GM21723 (cell line): ENCODE measurements at regions not wholly inside any gene's neighbourhood (a gene's known extent, or its start where the extent isn't known, plus 50 kb on each side); places are given as distances from the start of the nearest gene placed in this dataset.

Experiments used
- ATAC-seq: cut with Tn5 transposase; IDR thresholded peaks from one replicate; pipeline ENCODE4 v1.9.1; 2021; ENCODE audit warnings: mild to moderate bottlenecking, moderate library complexity; ENCODE audit not compliant: unreplicated experiment

DNA sequence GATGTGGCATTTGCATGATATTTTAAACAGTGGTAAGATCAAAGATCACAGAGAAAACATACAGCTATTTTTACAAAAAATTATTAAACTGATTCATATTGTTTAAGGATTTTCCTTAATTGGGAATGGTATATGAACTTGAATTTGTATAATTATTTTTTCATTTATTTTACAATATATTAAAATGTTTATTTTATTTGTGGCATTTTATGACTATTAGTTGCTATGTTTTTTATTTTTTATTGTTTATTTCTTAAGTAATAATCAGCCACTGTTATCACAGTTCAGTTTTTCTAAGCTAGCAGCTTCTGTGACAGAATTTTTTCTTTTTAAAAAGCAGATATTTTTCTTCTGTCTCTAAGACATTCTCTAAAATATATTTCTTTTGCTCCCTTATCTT is 387.0 kb upstream of the KHDRBS2 start:
- no peak for ATAC-seq

DNA sequence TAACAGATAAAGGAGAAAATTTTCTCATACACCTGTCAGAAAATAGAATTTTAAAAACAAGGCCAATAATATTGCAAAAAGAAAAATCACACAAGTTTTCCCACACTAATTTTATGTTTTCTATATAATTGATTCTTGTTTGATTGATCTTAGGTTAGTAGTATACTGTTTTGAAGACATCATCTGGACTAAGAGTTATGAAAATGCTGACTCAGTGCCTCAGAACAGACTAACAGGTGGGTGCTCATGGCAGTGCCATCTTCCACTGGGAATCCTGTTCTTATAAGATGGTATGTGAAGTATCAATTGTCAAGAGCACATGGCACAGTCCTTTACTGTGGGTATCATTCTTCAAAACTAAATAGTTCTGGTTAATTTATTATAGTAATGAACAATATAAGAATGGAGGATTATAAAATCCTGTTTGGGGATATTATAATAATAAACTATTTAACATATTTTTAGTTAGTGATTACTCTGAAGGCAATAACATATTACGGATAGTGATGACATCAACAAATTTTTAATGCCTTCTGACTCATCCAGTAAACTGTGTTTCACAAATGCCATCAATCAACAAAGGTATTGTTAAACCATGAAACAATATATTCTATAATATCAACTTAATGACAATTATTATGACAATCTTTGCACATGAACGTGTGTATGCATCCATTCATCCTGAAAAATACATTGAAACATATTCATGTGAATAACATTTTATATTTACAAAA is 384.6 kb upstream of the KHDRBS2 start:
- no peak for ATAC-seq

DNA sequence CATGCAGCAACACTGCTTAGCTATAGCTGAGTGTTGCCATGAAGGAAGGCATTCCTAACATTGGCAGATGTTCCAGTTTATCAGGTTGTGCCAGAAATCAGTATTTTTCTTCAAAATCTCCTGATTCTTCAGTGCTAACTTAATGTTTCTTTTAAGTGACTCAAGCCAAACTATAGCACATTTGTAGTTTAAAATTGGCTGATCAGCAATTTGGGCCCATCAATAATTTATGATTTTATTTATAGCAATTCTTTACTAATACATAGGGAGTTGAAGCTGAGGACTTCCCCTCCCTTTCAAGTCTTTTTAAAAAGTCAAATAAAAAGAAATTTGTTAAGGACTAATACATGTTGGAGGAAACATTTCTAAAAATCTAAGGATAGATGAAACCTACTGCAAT is 383.8 kb upstream of the KHDRBS2 start:
- no peak for ATAC-seq

DNA sequence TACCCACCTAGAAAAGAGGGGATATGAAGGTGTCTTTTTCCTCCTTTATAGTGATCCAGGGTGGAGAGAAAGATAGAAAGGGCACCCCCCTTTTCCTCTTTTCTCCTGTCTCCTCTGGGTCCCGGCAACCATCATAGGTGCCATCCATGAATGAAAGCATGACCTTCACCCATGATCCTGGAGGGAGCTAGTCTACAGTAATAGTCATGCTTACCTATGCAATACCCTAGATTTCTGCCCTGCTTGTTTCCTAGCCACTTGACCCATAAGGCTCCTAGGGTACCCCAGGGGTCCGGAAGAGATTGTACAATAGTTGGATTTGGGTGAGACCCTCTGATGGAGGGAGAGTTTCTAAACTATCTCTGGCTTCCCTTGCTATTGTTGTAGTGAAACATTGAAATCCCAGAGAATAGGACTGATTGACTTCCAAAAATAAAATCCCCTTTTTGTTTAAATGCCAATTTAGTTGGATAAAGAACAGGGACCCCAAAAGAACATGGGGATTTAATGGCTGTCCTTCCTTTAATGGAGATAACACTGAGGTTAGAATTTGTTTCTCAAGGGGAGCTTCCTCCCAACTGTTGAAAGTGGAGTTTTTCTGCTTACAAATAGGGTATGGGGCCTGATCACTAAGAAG is 366.8 kb upstream of the KHDRBS2 start:
- no peak for ATAC-seq

DNA sequence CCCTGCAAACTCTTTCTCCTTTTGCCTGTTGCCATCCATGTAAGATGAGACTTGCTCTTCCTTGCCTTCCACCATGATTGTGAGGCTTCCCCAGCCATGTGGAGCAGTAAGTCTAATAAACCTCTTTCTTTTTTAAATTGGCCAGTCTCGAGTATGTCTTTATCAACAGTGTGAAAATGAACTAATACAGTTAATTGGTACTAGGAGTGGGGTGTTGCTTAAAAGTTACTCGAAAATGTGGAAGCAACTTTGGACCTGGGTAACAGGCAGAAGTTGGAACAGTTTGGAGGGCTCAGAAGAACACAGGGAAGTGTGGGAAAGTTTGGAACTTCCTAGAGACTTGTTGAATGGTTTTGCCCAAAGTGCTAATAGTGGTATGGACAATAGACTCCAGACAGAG is 359.2 kb upstream of the KHDRBS2 start:
- ATAC-seq: no peak

DNA sequence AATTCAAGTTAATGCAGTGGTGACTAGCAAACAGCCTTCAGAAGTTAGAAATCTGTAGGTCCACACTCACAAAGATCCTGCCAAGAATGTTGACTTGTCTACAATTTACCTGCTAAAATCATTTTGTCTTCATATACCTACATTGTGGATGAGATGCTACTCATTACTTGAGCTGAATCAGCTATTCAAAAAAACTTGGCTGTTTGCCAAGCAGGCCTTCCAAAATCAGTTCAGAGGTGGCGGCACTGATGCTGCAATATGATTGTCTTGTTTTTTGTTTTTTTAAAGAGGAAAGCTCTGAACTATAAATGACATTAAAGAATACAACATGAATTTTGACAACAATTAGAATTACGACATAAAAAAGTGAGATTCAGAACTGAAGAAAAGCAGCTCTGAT is 354.7 kb upstream of the KHDRBS2 start:
- ATAC-seq: no peak

DNA sequence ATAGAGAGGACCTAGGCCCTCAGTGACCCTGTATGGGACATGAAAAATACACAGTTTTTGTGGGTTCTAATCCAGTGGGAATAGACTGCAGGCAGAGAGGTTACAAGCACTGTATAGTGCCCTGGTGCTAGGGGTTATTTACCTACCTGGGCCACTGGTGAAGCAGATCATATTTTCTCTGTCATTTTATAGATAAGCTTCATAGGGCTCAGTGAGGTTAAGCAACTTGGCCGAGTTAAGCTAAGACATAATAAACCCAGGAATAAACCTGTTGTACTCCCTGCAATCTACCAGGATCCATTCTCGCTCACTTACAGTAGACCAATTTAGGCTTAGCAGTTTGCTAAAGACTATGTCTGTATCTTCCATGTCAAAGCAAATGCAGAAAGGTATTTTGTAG is 340.6 kb upstream of the KHDRBS2 start:
- ATAC-seq: no peak

DNA sequence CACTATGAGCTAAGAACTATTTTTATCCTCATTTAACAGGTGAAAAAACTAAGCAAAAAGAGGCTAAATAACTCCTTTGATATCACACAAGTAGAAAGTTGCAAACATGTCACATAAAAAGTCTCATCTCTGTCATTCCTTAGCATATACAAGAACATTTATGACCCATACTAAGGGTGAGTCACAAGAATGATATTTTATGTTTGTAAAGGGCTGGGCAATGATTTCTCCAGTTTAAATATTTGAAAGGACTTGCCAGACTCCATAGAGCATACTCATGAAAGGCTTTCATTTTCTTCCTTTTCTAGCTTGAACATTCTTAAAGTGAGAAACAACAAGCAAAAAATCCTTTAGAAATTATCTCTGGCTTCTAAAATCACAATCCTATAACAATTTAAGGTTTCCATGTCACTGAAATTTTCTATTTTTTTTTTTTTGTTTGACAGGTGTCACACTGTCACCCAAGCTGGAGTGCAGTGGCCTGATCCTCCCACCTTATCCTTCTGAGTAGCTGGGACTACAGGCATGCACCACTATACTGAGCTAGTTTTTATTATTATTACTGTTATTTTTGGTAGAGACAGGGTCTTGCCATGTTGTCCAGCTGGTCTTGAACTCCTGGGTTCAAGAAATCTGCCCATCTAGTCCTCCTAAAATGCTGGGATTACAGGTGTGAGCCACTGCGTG is 338.0 kb upstream of the KHDRBS2 start:
- no peak for ATAC-seq

DNA sequence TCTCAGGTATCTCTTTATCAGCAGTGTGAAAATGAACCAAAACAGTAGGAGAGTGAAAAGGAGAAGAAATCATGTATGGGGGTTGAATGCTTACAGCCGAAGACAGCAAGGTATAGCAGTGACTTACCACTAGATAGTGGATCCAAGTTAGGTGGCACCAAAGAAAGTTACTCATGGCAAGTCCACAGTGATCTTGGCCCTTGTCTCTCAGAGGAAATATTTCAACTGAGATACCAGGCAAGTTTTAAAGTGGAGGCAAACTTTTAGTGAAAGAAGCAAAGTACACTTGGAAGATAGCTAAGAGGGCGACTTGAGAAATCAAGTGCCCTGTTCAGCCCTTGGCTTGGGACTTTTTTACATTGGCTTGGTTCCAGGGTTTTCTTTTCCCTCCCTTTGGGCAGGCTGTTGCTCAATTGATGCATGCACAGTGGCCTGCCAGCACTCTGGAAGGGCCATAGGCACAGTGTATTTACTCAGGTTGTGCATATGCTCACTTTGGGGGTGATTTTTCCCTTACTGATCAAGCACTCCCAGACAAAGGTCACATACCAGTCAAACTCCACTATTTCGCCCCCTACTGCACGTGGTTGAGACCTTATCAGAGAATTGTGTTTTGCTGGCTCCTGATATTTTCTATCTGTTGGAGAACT is 329.5 kb upstream of the KHDRBS2 start:
- no peak for ATAC-seq

DNA sequence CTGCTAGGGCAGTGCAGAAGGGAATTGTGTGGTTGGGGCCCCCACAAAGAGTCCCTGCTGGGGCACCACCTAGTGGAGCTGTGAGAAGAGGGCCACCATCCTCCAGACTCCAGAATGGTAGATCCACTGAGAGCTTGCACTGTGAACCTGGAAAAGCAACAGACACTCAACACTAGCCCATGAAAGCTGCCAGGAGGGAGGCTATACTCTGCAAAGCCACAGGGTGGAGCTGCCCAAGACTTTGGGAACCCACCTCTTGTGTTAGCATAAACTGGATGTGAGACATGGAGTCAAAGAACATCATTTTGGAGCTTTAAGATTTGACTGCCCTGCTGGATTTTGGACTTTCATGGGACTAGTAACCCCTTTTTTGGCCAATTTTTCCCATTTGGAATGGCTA is 328.4 kb upstream of the KHDRBS2 start:
- no peak for ATAC-seq

DNA sequence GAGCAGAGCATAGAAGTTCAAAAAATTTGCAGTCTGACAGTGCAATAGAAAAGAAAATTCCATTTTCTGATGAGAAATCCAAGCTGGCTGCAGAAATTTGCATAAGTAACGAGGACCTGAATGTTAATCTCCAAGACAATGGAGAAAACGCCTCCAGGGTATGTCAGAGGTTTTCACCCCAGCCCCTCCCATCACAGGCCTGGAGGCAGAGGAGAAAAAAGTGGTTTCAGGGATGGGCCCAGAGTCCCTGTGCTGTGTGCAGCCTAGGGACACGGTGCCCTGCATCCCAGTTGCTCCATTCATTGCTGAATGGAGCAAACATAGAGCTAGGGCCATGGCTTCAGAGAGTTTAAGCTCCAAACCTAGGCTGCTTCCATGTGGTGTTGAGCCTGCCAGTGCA is 327.9 kb upstream of the KHDRBS2 start:
- ATAC-seq: no peak

DNA sequence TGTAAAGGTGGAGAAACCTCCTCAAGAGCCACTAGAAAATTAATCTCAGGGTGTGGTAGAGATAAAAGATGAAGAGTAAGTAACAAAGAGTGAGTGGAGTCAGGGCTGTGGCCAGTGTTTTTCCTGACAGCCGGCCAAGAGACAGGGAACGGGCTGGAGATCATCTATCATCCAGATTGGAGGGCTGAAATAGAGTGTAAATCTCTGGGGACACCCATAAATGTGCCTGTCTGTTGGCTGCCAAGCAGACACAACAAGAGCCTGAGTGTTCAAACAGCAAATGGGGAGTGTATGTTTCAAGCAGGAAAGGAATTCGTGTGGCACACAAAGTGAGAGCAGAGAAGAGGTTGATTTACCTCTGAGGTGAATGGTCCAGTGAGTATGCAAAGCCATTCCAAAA is 326.4 kb upstream of the KHDRBS2 start:
- no peak for ATAC-seq

DNA sequence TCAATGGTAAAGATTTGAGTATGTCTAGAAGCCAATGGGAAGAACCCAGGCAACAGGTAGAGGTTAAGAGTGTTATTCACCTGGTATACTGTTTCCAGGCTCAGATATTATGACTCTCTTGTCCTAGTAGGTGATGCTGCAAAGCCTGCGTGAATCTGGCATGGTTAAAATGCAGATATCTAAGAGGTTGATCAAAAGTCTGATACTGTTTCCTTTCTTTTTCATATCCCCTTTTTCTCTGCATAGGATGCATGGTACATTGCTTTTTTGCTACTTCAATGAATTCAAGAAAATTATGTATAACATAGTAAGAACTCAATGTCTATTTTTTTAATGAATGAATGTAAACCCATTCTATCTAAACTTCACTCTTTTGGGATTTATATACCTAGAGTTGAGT is 284.3 kb upstream of the KHDRBS2 start:
- no peak for ATAC-seq

DNA sequence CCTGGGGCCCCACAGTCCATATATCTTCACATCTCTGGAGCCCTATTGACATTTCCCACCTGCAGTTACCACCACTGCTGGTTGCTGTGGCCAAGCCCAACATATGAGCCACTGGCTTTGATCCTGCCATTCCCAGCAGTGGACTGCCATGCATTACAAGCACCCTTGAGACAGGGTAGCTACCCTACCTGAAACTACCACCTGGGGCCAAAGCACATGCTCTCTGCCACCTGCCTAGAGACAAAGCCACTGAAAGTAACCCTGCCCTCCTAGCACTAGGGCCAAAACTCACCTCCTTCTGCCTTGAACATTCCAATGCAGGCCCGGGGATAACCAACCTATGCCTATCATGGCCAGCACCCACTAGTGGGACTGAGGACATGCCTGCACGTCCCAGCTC is 255.5 kb upstream of the KHDRBS2 start:
- ATAC-seq: no peak

DNA sequence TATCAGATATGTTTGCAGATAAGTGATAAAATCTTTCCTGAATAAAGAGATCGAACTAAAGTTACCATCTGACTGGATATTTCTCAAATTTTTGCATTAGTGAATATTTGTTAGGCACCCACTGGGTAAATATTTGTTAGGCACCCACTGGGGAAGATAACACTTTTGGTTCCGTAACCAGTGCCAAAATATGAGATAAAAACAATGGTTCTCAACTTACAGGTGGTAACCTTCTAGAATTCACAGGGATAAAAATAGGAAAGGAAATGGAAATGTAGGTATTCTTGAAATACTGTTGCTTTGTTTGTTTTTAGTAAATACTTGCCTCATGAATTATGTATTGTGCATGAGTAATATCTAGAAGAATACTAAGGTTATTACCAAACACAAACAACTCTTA is 245.0 kb upstream of the KHDRBS2 start:
- no peak for ATAC-seq

DNA sequence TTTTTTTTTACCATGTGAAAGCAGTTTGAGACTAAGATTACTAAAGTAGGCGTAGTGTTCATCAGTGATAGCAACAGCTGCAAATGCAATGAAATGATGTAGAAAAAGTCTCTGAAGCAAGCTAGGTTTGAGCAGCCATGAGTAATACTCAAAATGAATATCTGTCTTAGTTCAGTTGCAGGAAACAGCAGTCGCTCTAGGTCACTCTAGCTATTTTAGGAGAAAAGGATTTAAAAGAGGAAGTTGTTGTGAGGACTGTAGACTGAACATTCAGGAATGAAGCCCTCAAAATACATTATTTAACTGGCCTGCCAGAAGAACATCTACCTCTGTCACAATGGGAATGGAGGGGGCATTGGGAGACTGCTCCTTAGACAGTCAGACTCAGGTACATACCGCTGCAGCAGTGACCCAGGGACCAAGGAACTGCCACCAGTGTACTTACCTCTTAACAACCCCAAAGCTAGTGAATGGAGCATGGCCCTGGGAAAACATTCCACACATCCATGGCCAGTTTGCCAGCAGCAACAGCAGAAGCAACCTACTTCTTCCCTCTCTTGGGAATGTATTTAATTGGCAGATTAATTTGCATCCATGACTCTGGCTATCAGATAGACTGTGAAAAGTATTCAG is 243.0 kb upstream of the KHDRBS2 start:
- ATAC-seq: no peak

DNA sequence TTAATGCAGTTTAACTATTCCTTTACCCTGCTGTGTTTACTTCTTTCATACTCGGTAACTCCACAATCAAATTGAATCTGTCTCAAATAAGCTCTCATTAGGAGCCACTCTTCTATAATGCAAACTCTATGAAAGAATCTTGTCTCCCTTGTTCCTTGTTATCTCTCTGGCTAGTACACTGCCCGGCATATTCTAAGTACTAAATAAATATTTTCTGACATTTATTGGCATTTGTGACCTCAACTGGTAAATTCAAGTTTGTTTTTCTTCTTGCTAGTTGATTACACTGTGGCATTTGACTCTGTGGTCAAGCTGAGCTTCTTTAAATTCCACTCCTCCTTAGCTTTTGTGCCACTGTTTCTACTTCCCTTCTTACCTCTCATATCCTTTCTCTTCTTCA is 237.6 kb upstream of the KHDRBS2 start:
- ATAC-seq: no peak

DNA sequence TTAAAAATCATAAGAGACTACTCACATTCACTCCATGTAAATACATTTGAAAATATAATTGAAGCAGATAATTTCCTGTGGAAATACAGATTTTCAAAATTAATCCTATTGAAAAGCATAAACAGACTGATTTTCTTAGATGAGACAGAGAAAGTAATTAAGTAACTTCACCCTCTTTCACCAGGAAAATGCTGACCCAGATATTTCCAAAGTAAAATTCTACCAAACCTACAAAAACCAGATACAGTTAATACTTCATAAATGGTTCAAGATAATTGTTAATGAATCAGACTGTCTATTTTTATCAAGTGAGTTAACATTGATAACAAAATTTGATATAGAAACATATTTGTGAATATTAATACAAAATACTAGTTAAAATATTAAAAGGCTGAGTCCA is 233.5 kb upstream of the KHDRBS2 start:
- no peak for ATAC-seq

DNA sequence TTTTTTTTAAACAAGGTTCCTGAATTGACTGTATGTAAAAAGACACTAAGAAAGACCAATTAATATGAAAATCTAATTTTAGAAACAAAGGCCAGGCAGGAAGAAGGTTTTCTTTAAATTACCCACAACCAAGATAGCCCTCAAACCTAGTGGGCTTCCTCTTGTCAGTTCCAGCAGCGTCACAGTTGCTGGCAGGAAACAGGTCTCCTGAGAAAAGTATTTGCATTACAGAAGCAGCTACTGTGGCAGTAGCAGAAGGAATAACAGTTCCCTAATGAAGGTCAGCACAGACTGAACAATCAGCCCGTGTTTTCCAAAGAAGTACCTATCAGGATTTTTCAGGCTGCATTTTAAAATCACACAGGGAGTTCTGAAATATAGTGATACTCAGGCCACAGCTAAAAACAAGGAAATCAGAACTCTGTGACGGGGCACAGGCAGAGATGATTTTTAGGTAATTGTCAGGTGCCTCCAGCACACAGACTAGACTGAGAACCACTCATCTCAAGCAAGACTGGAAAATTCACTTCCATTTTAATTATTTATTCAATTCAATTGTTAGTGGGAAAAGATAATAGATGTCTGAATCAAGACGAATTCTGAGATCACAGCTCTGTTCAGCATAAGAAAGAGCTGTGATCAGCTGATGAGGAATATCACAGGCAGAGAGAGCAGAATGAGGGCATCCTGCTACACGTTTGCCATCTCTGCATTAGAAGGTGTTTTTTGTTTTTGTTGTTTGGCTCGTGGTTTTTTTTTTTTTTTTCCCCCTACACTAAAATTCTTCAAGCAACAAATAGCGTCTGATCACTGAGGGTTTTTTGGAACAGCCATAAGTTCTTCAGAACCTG is 230.5 kb upstream of the KHDRBS2 start:
- no peak for ATAC-seq

DNA sequence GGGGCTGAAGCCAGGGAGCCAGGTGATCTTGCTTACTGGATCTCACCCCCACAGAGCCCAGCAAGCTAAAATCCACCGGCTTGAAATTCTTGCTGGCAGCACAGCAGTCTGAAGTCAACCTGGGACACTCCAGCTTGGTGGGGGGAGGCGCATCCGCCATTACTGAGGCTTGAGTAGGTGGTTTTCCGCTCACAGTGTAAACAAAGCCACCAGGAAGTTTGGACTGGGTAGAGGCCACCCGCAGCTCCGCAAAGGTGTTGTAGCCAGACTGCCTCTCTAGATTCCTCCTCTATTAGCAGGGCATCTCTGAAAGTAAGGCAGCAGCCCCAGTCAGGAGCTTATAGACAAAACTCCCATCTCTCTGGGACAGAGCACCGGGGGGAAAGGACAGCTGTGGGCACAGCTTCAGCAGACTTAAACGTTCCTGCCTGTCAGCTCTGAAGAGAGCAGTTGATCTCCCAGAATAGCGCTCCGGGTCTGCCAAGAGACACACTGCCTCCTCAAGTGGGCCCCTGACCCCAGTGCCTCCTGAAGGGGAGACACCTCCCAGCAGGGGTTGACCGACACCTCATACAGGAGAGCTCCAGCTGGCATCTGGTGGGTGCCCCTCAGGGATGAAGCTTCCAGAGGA is 206.3 kb upstream of the KHDRBS2 start:
- no peak for ATAC-seq
